GM21529 (cell line): ENCODE measurements at regions not wholly inside any gene's neighbourhood (a gene's known extent, or its start where the extent isn't known, plus 50 kb on each side); places are given as distances from the start of the nearest gene placed in this dataset.

Experiments
- ATAC-seq: cut with Tn5 transposase; IDR thresholded peaks from one replicate; pipeline ENCODE4 v1.9.1; 2021; ENCODE audit not compliant: unreplicated experiment

DNA sequence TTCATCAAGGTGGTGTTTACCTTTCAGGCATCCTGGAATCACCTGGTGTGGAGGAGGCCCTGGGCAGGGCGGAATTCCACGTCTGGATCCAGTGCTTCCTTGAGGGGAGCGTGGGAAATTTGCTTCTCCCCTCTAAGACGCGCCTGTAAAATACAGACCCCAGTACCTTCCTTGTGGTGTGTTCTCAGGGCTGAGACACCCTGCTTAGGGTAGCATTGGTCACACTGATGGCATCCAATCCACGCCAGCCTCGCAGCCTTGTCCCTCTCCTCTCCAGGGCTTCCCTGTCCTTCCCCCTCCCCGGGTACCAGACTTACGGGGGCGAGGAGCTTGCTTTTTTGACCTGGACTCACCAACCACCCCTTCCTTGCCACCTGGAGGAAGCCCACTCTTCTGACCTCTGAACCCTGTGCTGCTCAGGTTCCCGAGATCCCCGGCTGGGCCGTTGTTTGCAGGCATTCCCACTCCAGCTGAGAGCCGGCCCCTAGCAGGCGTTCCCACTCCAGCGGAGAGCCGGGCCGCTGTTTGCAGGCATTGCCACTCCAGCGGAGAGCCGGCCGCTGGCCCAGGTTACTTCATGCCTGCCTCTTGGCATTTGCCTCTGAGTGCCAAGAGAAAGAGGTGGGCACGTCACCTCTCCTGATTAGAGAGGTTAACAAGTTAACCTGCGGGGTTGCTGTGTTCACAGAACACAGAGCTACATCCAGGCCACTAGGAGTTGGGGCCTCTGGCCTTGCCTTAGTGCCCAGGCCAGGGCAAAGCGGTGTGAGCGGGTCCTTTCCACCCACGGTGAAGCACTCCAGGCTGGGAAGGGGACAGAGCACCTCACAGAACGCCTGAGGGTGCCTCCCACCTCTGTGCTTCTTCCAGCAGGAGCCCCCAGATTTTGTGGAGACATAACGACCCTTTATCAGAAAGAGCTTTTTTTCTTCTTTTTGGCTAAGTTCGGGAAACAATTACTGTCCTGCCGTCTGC, 254.0 kb upstream of the PPP2R2D start:
- ATAC-seq, result no peak

DNA sequence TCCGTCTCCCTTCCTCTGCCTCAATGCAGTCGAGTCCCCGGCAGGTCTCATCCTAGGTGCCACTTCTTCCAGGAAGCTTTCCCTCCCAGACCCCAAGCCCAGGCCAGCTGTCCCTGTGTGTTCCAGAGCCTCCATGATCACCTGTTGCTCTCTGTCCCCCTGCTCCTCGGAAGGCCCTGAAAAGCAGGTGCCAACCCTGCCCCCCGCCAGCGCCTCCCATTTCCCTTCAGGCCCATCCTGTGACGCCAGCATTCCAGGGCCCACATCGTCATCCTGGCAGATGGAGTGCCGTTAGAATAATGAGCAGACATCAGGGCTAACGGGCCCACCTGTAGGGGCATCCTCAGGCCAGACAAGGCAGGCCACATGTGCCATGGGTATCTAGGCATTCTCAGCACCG, 253.0 kb upstream of the PPP2R2D start:
- ATAC-seq, result no peak

DNA sequence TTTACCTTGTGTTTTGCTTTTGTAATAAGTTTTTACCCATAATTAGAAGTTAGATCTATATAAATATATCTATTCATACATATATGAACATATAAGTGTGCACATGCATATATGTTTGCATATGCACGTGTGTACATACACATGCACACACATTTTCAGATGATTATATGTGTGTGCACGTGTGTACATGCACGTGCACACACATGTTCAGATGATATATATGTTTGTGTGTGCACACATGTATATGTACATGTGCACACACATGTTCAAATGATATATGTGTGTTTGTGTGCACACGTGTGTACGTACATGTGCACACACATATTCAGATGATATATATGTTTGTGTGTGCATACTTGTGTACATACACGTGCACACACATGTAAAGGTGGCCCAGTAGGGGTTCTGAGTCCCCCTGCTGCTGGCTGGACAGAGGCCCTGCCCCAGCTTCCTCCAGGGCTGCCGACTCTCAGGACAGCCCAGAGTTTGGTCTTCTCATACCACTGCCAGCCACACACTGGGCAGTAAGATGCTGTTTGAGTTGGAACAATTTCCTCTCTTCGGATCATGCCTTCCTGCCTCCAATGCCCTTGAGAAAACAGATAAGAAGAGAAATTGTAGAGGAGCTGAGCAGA, 252.3 kb upstream of the PPP2R2D start:
- ATAC-seq, result no peak

DNA sequence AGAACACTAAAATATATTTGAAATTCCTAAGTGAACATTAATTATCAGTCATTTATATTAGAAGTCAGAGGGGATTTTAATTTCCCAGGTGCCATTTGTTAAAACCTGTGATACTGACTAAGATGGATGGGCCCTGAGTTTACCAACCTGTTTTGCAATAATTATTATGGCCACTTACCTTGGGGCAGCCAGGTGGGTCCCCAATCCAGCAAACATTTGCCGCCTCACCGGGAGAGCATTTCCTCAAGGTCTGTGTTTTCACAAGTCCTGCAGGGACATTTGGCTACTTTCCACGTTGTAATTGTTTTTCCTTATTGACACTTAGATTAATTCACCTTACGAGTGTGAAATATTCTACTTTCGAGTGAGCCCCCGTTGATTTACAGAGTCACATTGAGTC, 251.2 kb upstream of the PPP2R2D start:
- ATAC-seq, result no peak

DNA sequence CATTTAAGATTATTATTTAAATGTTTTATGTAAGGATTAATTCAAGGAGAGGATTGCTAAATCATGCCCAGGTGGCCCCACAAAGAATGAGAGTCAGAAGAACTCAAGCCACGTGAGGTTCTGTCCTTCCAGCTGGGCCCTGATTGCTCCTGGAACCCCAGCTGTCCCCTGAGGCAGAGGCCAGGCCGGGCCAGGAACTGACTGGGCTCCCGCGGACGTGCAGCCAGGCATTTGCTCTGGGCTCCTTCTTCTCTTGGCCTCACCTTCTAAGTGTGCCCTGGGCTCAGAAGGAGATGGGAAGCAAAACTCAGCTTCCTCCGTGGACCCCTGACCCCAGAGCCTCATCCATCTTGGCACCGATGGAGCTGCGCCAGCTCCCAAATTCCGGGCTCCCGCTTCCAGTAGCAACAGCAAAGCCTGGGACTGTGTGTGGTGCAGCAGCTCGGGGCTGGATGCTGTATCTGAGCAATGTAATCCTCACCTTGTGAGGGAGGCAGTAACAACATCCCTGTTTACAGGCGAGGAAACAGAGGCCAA, 250.6 kb upstream of the PPP2R2D start:
- ATAC-seq, result no peak

DNA sequence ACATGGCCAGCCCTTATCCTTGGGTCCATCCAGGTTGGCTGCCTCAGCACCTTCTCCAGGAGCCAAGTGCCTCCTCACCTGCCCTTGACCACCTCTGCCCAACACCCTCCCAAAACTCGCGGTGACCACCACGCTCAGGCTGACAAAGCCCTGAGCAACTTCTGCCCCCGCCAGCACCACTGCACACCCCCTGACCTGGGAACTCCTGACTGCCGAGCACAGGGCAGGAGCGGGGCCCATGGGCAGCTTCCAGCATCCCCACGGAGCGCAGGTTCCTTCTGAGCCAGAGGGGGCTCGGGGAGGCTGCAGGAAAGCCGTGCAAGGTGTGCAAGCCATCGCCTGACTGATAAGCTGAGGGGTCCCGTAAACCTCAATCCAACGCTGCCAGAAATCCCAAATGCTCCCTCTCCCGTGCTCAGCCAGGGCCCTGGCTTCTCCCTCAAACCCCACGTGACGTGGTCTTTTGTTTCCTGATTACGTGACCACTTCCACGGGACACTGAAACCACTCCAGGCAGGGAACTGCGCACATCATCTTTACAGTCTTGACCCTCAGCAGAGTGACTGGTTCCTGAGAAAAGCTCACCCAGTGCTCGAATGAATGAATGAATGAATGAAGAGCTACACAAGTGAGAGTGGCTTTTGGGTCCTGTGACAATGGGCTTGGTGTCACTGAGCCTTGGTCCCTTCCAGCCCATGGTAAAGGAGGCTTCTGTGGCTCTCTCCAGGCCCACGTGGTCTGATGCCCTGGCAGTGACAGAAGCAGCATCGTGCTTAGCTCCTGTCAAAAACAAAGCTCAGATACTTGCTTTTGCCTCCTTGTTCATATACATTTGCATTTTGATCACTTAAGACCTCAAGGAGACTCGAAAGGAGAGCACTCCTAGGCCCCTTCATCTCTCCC, 249.8 kb upstream of the PPP2R2D start:
- ATAC-seq, result no peak

DNA sequence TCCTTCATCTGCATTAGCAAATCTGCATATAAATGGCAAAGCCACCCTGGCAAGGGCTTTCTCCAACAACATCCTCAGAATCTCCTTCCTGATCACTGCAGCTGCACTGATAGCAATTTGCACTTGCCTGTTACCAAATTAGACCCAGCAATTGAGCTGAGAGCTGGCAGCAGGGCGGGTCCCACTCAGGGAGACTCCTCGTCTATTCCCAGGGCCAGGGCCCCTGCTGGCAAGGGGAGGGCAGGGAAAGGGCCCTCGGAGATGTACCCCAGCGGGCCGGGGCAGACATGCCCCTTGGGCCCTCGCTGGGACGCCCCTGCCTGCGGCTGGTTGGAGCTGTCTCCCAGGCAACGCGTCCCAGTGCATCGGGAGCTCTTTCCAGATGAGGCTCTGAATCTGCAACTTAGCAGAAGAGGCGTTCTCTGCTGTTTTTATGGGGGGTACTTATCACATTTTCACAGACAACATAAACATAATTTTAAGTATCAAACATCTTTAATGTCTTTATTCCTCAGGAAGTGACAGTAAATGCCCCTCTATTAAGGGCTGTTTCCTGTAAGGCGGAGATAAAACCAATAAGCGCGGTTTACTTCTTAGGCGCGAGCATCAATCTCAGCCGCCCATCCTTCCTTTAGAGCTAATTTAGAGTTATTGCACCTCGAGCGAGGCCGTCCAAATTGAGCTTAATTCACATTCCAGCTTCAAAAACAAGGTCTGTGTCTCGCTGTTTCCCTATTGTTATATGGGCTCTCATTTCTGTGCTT, 249.0 kb upstream of the PPP2R2D start:
- ATAC-seq, result no peak

DNA sequence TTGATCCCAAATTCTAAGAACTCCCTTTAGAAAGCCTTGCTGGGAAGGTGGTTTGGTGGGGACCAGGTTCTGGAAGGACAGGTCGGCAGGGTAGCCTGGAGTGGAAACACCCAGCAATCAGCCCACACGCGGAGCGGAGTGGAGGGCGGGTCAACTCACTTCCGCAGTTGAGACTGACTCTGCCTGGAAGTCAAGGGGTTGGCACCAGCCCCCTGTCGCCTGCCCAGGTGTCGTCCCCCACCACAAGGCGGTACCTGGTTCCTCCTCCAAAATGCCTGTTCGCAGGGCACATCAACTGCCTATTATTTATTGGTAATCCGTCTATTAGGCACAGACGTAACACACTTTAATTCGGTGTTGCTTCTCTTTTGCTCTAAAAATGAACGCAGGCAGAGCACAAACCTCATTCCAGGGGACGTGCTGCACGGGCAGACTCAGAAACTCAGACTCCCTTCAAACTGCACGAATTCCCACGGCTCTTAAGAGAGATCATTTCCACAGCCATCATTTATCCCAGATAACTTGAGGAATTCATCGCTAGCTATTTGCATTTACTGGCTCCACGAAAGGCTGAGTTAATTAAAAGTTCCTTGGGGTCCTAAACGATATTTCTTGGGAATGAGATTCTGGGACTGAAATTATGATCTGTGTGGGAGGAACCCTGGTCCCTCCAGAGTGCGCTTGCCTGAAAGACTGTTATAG, 248.2 kb upstream of the PPP2R2D start:
- no peak for ATAC-seq

DNA sequence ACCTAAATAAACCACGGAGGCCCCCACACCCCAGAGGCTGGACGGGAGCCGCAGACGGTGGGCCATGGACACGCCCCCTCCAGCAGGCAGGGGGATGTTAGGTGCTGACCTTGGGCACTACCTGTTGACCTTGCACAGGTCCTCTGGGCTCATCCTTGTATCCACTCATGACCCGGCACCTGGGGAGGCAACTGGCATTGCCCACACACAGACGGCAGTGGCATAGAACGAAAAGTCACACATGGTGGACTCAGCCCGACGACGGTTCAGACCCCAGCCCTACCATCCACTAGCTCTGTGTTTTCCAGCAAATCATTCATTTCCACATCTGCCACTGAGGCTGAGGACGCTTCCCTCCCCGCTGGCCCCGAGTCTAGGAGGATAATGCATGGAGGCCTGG, 247.7 kb upstream of the PPP2R2D start:
- no peak for ATAC-seq

DNA sequence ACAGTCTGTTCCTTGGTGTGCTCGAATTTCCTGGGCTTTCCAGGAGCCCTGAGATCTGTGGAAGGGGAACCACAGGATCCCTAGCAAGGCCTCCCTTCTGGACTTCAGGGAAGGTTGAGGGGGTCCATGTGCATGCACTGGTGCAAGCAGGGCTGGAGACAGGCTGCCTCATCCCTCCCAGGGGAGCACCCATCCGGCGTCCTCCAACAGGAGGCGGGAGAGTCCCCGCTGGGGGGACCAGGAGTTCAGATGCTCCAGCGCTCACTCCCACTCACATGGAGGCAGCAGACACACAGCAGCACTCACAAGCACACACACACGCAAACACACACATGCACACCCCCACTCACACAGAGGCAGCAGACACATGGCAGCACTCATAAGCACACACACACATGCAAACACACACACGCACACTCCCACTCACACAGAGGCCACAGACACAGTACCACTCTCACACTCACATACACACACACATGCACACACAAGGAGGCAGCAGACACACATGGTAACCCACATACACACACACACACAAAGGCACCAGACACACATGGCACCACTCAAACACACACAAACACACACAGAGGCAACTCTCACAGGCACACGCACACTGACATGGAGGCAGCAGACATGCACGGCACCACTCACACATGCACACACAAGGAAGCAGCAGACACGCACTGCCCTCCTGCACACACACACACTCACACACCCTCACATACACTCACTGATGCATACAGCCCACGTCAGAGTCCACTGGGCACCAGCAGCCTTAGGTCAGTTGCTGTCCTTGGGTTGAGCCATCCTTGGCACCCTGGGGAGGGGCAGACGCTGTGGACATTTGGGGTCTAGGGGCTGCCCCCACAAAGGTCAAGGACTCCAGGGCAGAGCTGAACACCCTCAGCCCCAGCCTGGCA, 247.0 kb upstream of the PPP2R2D start:
- ATAC-seq, result no peak

DNA sequence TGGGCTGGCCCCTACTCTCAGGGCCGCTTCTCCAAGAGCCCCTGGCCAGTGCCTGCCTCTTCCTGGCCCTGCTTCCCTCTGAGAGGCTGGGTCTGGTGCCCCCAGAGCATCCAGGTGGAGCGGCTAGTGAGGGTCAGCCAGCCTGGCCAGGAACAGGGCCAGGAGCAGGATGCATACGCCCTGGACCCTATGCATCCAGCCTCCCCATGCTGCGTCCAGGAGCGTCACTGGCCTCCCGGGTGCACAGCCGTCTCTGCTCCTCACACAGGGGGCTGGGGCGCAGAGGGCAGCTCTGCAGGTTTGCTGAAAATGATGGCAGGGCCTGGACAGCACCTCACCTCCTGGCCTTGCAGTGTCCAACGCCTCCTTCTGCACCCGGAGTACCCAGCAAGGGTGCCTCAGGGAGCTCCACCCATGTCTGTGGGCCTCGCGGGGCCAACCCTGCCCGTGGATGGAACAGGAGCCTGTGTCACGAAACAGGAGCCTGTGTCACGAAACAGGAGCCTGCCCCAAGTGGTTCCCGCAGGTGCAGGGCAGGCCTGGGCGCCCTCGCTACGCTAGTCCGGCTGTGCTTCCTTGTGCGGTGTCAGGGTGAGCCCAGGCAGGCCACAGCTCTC, 246.2 kb upstream of the PPP2R2D start:
- no peak for ATAC-seq

DNA sequence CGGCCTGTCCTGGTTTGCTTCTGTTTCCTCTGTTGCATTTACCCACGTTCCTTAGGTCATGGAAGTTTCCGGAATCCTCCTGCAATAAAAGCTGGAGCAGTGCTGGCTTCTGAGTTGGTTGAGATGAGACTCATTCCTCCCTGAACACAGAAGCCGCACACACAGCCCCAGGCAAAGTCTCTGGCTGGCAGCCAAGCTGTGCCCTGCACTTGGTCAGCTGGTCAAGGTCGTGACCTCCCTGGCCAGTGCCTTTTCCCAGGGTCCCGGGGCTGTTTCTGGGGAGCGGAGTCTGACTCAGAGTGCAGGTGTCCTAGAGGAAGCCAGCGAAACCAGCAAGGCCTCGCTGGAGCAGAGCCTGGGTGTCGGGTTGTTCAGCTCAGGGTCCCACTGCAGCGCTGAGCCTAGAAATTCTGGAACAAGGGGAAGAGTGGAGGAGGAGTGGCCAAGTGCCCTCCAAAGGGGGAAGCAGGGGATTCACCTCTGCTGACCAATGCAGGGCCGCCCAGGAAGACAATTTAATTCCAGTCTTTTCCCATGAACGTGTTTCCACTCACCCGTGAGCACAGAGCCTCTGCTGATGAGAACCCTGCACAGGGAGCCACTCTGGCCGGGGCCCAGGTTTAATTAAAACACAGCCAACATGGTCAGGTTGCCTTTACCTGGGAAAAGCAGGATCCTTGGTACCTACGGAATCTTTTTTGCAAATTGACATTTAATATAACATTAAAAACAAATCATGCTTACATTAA, 245.5 kb upstream of the PPP2R2D start:
- ATAC-seq, result no peak

DNA sequence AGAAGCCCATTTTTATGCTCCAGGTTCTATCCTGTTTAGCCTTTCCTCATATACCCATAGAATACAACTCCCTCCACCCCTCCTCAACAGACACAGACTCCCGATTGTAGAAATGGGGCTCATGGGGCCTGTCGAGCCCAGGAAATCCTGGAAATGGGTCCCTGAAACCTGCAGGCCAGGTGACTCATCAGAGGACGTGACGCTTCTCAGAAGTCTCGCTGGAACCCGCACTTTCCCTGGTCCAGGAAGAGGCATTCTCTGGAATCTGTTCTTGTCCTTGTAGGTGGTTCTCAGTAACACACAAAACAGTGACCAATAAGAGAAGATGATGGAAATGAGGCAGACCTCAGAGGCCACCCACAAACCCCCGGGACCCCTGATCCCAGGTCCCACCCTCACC, 244.8 kb upstream of the PPP2R2D start:
- ATAC-seq, result no peak

DNA sequence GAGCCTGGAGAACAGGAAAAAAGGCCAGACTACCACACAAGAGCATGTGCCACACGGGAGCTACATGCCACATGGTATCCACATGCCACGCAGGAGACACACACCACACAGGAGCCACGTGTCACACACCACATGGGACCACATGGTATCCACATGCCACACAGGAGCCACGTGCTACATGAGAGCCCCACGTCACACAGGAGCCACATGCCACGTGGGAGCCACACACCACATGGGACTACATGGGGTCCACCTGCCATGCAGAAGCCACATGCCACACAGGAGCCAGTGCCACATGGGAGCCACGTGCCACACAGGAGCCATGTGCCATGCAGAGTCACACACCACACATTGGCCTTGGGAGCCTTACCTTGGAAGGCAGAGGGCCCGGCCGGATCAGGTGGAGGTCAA, 244.4 kb upstream of the PPP2R2D start:
- no peak for ATAC-seq

DNA sequence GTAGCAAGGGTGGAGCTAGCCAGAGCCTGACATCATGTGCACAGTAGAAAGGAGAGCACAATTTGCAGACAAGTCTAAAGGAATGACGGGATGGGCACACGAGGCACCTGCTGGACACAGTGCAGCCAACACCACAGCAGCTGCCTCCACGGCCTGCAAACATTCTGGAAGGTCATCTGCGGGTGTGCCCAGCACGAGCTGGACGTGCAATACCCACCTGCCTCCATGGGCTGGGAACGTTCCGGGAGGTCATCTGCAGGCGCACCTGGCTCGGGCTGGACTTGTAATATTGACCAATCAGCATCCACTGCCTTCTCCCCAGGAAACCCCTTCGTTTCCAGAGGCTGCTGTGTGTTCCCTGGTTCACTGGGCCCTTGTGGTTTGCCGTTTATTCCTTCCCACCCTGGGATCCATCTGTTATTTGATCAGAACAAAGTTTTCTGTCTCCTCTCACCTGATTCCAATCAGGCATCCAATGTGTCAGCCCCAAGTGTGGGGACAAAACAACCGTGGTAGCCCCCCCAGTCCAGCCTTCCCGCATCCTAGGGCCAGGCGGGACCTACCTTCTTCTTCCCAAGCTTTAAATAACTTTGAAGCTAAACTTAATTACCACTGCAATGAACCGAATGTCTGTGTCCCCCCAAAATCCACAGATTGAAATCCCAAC, 243.4 kb upstream of the PPP2R2D start:
- ATAC-seq, result no peak

DNA sequence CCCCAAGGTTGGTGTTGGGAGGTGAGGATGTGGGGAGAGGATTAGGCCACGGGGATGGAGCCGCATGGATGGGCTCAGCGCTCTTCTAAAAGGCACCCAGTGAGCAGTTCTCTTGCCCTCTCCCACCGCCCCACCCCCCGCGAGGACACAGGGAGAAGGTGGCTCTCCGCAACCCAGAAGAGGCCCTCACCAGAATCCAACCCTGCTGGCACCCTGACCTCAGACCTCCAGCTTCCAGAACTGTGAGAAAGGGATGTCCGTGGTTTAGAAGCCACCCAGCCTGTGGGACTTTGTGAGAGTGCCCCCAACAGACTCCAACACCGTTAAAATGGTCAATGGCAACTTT, 242.8 kb upstream of the PPP2R2D start:
- no peak for ATAC-seq

DNA sequence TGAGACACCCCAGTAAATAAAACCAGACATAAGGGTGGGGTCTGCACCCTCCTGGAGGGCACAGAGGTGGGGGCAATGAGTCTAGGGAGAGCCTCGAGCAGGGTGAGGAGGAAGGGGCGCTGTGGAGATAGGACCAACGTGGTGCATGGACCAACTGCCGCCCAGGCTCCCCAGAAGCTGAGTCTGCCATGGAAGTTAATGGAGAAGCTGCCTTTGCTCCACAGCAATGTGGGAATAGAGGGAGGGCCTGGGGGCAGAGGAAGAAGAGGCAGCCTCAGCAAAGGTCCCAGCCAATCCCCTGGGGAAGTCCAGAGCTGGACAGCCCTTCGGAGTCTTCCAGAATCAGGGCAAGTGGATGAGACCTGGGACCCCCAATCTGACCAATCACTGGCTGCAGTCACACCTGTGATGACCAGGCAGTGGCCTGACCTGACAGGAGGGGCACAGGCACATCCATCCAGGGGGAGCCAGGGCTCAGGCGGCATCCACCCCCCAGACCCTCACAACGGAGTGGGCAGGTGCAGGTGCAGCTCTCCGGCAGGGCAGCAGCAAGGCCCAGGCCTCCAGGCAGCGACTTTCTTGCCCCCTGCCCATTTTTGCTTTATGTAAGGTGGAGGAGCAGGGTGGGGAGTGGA, 242.2 kb upstream of the PPP2R2D start:
- no peak for ATAC-seq
